PC-9 (cell line): ENCODE measurements at regions not wholly inside any gene's neighbourhood (a gene's known extent, or its start where the extent isn't known, plus 50 kb on each side); places are given as distances from the start of the nearest gene placed in this dataset.

Experiments used
- BruUV-seq: library from RNA; stranded (reverse); fragments of 400-500 nt; replicated peaks from 2 replicates; lab custom pipeline; 2021; lab: Mats Ljungman, UMichigan
- CTCF ChIA-PET: fragments of 300-600 bp; sonication (Branson Sonifier 250); formaldehyde crosslinking; loops from one replicate; lab custom pipeline; 2022; ENCODE audit warnings: antibody characterized with exemption; lab: Charles Lee
- POLR2A ChIA-PET: fragments of 300-600 bp; sonication (Branson Sonifier 250); formaldehyde crosslinking; loops from one replicate; lab custom pipeline; 2022; ENCODE audit warnings: antibody characterized with exemption; ENCODE audit not compliant: unreplicated experiment; lab: Charles Lee
- DNase-seq, 2 experiments: peaks; one replicate each; pipeline versions ENCODE4 v3.0.0 to v3.0.0-alpha.2; 2015 to 2022; ENCODE audit warnings: mixed read lengths in 1 of 2
- H2AFZ ChIP-seq: fragments of 200-600 bp; sonication (generic); 2 replicates; pipeline ENCODE4 v1.8.1; 2017; ENCODE audit warnings: antibody characterized with exemption
- H3F3A ChIP-seq: fragments of 200-600 bp; sonication (generic); 2 replicates; pipeline ENCODE4 v1.8.1; 2017; ENCODE audit warnings: antibody characterized with exemption, mild to moderate bottlenecking, low read depth; ENCODE audit not compliant: insufficient read depth
- H3K27ac ChIP-seq: fragments of 200-600 bp; sonication (generic); 2 replicates; pipeline ENCODE4 v1.6.1; 2016; ENCODE audit warnings: mixed run types
- H3K27me3 ChIP-seq: fragments of 200-600 bp; sonication (generic); 2 replicates; pipeline ENCODE4 v1.6.1; 2016; ENCODE audit warnings: low read depth, mixed run types; ENCODE audit not compliant: insufficient read depth
- H3K36me3 ChIP-seq: fragments of 200-600 bp; sonication (generic); 2 replicates; pipeline ENCODE4 v1.6.1; 2016; ENCODE audit warnings: low read depth, mixed run types
- H3K4me1 ChIP-seq: fragments of 200-600 bp; sonication (generic); replicated peaks from 2 replicates; pipeline ENCODE4 v1.6.1; 2016; ENCODE audit warnings: mixed run types; ENCODE audit not compliant: insufficient read depth
- H3K4me2 ChIP-seq: fragments of 200-600 bp; sonication (generic); 2 replicates; pipeline ENCODE4 v1.6.1; 2017; ENCODE audit warnings: mixed run types
- H3K4me3 ChIP-seq: fragments of 200-600 bp; sonication (generic); 2 replicates; pipeline ENCODE4 v1.6.1; 2016; ENCODE audit warnings: mixed run types
- H3K79me2 ChIP-seq: fragments of 200-600 bp; sonication (generic); 2 replicates; pipeline ENCODE4 v1.6.1; 2017; ENCODE audit warnings: low read depth, mixed run types
- H3K9me2 ChIP-seq: fragments of 200-600 bp; sonication (generic); 2 replicates; pipeline ENCODE4 v1.8.1; 2017; ENCODE audit warnings: mild to moderate bottlenecking; ENCODE audit not compliant: insufficient read depth
- H3K9me3 ChIP-seq: fragments of 200-600 bp; sonication (generic); 2 replicates; pipeline ENCODE4 v1.8.1; 2016; ENCODE audit warnings: low read depth; ENCODE audit not compliant: insufficient read depth
- H4K20me1 ChIP-seq: fragments of 200-600 bp; sonication (generic); 2 replicates; pipeline ENCODE4 v1.8.1; 2017; ENCODE audit not compliant: insufficient read depth
- EZH2 ChIP-seq: fragments of 200-600 bp; sonication (generic); IDR thresholded peaks from 2 replicates; pipeline ENCODE4 v1.8.0; 2017; ENCODE audit warnings: antibody characterized with exemption, low read depth
- intact Hi-C: fragments of 100-400 bp; cut with micrococcal nuclease; formaldehyde crosslinking; loops from one replicate; pipeline ENCODE4 v1.10.0; 2022; ENCODE audit not compliant: unreplicated experiment
- TF ChIP-seq, protein P1 (sequence below): fragments of 200-600 bp; sonication (generic); conservative IDR thresholded peaks from 2 replicates; pipeline ENCODE4 v1.6.1; 2017; ENCODE audit warnings: mixed run types, antibody characterized with exemption, mild to moderate bottlenecking, moderate library complexity

GRCh38 chr11:26914968-26915367 is 78.9 kb upstream of the FIBIN start:
- CTCF ChIA-PET: no interaction called here
- no peaks in the 10 kb centered on the region for H3K9me3 ChIP-seq
- BruUV-seq: no TSS peak
- no peaks in the 10 kb centered on the region for H3K9me2 ChIP-seq
- intact Hi-C loops: no loop called here
- no peaks in the 10 kb centered on the region for H4K20me1 ChIP-seq
- no peaks in the 10 kb centered on the region for H3K36me3 ChIP-seq
- no peak overlapping the region for H2AFZ ChIP-seq
- H3K79me2 ChIP-seq: no peaks in the 10 kb centered on the region
- H3K27ac ChIP-seq: no peak overlapping the region
- H3K27me3 ChIP-seq: no peaks in the 10 kb centered on the region
- no peak overlapping the region for H3K4me3 ChIP-seq
- TF ChIP-seq, protein P1, sequence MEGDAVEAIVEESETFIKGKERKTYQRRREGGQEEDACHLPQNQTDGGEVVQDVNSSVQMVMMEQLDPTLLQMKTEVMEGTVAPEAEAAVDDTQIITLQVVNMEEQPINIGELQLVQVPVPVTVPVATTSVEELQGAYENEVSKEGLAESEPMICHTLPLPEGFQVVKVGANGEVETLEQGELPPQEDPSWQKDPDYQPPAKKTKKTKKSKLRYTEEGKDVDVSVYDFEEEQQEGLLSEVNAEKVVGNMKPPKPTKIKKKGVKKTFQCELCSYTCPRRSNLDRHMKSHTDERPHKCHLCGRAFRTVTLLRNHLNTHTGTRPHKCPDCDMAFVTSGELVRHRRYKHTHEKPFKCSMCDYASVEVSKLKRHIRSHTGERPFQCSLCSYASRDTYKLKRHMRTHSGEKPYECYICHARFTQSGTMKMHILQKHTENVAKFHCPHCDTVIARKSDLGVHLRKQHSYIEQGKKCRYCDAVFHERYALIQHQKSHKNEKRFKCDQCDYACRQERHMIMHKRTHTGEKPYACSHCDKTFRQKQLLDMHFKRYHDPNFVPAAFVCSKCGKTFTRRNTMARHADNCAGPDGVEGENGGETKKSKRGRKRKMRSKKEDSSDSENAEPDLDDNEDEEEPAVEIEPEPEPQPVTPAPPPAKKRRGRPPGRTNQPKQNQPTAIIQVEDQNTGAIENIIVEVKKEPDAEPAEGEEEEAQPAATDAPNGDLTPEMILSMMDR: no peak
- no peak for TF ChIP-seq EZH2
- POLR2A ChIA-PET: no interaction called here
- H3K4me2 ChIP-seq: no peak overlapping the region
- no peaks in the 10 kb centered on the region for H3F3A ChIP-seq
- DNase-seq: no peak
- H3K4me1 ChIP-seq: no peaks in the 10 kb centered on the region

DNA sequence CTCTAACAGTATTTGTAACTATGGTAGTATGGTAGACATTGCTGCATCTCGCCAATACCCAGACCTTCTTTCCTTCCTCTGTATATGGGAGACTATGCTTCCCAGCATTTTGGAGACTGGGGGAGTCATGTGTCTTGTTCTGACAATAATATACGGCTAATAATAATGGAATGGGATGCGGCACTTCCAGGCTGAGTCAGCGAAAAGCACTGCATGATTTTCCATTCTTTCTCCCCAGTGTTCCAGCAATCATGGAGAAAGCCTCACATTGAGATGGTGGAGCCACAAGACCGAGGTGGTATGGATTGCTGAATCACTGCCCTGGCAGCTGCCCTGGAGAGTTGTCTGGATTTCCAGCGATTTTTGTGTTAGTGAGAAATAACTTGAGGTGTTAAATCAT is 77.1 kb upstream of the FIBIN start:
- Histone ChIP-seq H3K9me3 (no peaks in the 10 kb centered on the region), H3K79me2 (no peaks in the 10 kb centered on the region), H3K27ac (no peak overlapping the region), H3K4me3 (no peak overlapping the region), H3K27me3 (no peaks in the 10 kb centered on the region), H3K36me3 (no peaks in the 10 kb centered on the region), H3F3A (no peaks in the 10 kb centered on the region), H3K9me2 (no peaks in the 10 kb centered on the region), H3K4me2 (no peak overlapping the region), H3K4me1 (no peaks in the 10 kb centered on the region), H2AFZ (no peak overlapping the region), H4K20me1 (no peaks in the 10 kb centered on the region)
- no peak for DNase-seq
- BruUV-seq: no TSS peak
- ChIA-PET CTCF (no interaction called here), POLR2A (no interaction called here)
- TF ChIP-seq, protein P1: no peak
- no peak for TF ChIP-seq EZH2
- intact Hi-C loops: no loop called here

DNA sequence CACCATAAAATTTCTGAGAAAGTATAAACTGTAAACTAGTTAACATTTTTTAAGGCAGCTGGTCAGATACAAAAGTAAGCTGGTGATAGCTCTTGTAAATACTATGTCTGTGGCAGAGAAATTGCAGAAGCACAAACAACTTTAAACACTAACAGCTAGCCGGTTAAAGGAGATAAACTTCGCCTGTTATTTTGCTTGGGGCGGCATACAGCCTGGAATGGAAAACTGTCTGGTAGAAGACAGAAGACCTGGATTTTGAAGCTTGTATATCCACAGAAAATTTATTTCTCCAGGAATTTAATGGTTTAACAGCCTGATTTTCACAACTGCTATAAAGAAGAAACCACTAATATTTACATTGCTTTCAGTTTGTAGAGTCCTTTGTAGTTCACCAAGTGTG is 65.3 kb upstream of the FIBIN start:
- no peaks in the 10 kb centered on the region for H3K79me2 ChIP-seq
- no peaks in the 10 kb centered on the region for H3K36me3 ChIP-seq
- no peak for TF ChIP-seq EZH2
- TF ChIP-seq, protein P1: no peak
- H3K4me1 ChIP-seq: no peaks in the 10 kb centered on the region
- H3K27ac ChIP-seq: no peak overlapping the region
- H3F3A ChIP-seq: no peaks in the 10 kb centered on the region
- no peak overlapping the region for H3K4me3 ChIP-seq
- no TSS peak for BruUV-seq
- intact Hi-C loops: no loop called here
- H3K27me3 ChIP-seq: no peaks in the 10 kb centered on the region
- no peak for DNase-seq
- POLR2A ChIA-PET: no interaction called here
- no peaks in the 10 kb centered on the region for H4K20me1 ChIP-seq
- 0 out of 2 replicates have a peak, but pooled peaks cover 4% of the 10 kb centered on the region for H3K9me3 ChIP-seq
- H3K4me2 ChIP-seq: no peak overlapping the region
- no peaks in the 10 kb centered on the region; the same call in 1 of the 2 replicates for H3K9me2 ChIP-seq
- CTCF ChIA-PET: no interaction called here
- no peak overlapping the region for H2AFZ ChIP-seq
